ENCODE measurements at regions not wholly inside any gene's neighbourhood (a gene's known extent, or its start where the extent isn't known, plus 50 kb on each side); places are given as distances from the start of the nearest gene placed in this dataset.

DNA sequence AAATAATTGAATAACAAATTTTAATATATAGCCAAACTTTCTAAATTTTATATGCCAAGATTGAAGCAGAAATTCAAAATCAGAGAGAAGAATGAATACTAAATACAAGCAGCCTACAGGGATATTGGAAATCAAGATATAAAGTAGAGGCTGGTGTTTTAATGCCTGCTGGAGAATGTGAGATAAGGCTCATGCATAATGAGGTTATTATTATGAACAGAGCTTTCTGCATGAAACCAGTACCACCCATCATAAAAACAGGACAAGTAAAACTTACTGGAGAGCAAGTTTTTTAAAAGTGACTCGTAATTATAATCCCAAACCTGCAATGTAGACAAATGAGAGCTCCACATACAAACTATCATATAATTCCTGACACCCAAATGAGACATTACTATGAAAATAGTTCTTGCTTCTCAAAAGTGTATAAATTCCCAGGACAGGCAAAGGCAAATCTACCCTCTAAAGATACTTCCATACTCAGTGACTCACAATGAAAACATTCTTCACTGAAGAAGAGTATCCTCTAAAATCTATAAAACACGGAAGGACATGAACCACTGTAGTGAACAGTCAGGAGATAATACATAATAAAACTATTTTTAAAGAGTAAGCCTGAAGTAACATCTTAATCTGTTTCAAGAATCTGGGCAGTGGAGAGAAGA lies 532.0 kb upstream of the GRAMD2B start:
- Histone ChIP-seq H3K27ac (ENCODE audit: insufficient read depth, low read depth, low read length) (no peak overlapping the region), H3K4me3 (replicated peaks in 1 of 3; ENCODE audit: insufficient read depth in 1 of 3, low read depth in 1 of 3, low read length in 3 of 3) (no peak overlapping the region), H3K27me3 (ENCODE audit: control insufficient read depth in 2 of 2, insufficient read depth in 2 of 2, low read length in 2 of 2) (no peaks in the 10 kb centered on the region), H3K4me2 (ENCODE audit: insufficient read depth, low read length) (no peak overlapping the region), H3K4me1 (ENCODE audit: control insufficient read depth, extremely low read depth, insufficient read depth, low read length) (no peaks in the 10 kb centered on the region), H2AFZ (ENCODE audit: low read depth, low read length) (no peak overlapping the region), H3K9me3 (replicated peaks; ENCODE audit: control insufficient read depth, insufficient read depth, low read length) (no peaks in the 10 kb centered on the region), H3K9ac (replicated peaks; ENCODE audit: extremely low read depth, insufficient read depth, low read length) (no peak overlapping the region), H3K9me1 (replicated peaks; ENCODE audit: control insufficient read depth, extremely low read depth, insufficient read depth, low read length) (no peaks in the 10 kb centered on the region), H3K79me2 (ENCODE audit: control insufficient read depth, insufficient read depth, low read length) (no peaks in the 10 kb centered on the region), H4K20me1 (replicated peaks; ENCODE audit: control insufficient read depth, extremely low read depth, insufficient read depth, low read length) (no peaks in the 10 kb centered on the region), H3K36me3 (ENCODE audit: control insufficient read depth in 2 of 2, extremely low read depth in 1 of 2, insufficient read depth in 2 of 2, low read length in 2 of 2) (no peaks in the 10 kb centered on the region)
- POLR2A ChIA-PET, result no interaction called here
- BruUV-seq (replicated peaks), result no TSS peak
- dilution Hi-C loops (cut with MboI; ENCODE audit: extremely low pct_ligation_motif_present, low sequenced_read_pairs) (no loop called here), intact Hi-C loops (cut with micrococcal nuclease) (no loop called here)
- DNase-seq (ENCODE audit: low read depth, low spot score) (no peak), FAIRE-seq (no peak)
- TF ChIP-seq JUN (IDR thresholded peaks at IDR 0.05; ENCODE audit: borderline replicate concordance, insufficient read depth, insufficient read length, low read depth), result no peak
- no peak for TF ChIP-seq EZH2 (IDR thresholded peaks at IDR 0.05; ENCODE audit: borderline replicate concordance, low read depth, low read length, severe bottlenecking)
- no peak for TF ChIP-seq POLR2A (IDR thresholded peaks at IDR 0.05; ENCODE audit: low read depth, low read length)
- no peak for TF ChIP-seq GATA2 (IDR thresholded peaks at IDR 0.05; ENCODE audit: insufficient read depth, insufficient read length, low read depth, low read length)
- TF ChIP-seq CTCF (IDR thresholded peaks at IDR 0.05; ENCODE audit: extremely low read depth in 1 of 2, insufficient read depth in 1 of 2, low read depth in 1 of 2, low read length in 2 of 2), result no peak
- TF ChIP-seq FOS (IDR thresholded peaks at IDR 0.05; ENCODE audit: borderline replicate concordance, insufficient read depth, low read length), result no peak
- TF ChIP-seq POLR2AphosphoS5 (IDR thresholded peaks at IDR 0.05; ENCODE audit: insufficient read depth, low read depth, low read length), result no peak
- no peak for TF ChIP-seq MYC (IDR thresholded peaks at IDR 0.05; ENCODE audit: low read depth, low read length)
- TF ChIP-seq MAX (IDR thresholded peaks at IDR 0.05; ENCODE audit: insufficient read depth, insufficient read length), result no peak
- CTCF ChIA-PET, result no interaction called here

All from endothelial cell of umbilical vein (primary cell).